Smooth muscle cell (in vitro differentiated cells): ENCODE measurements at regions not wholly inside any gene's neighbourhood (a gene's known extent, or its start where the extent isn't known, plus 50 kb on each side); places are given as distances from the start of the nearest gene placed in this dataset.

Experiments used
- DNase-seq: peaks from one replicate; lab custom pipeline; 2025; ENCODE audit not compliant: unreplicated experiment; lab: John Stamatoyannopoulos, UW
- H2AFZ ChIP-seq: fragments of 200-600 bp; sonication (generic); 2 replicates; pipeline ENCODE4 v1.6.0; 2016; ENCODE audit warnings: antibody characterized with exemption, low read depth, mild to moderate bottlenecking
- H3F3A ChIP-seq: fragments of 200-600 bp; sonication (generic); 2 replicates; pipeline ENCODE4 v1.6.0; 2017; ENCODE audit warnings: antibody characterized with exemption, low read depth
- H3K27ac ChIP-seq: fragments of 200-600 bp; sonication (generic); 2 replicates; pipeline ENCODE4 v1.5.1; 2016; ENCODE audit warnings: low read depth, mild to moderate bottlenecking
- H3K27me3 ChIP-seq: fragments of 200-600 bp; sonication (generic); 2 replicates; pipeline ENCODE4 v1.6.1; 2016; ENCODE audit warnings: low read depth, mild to moderate bottlenecking
- H3K36me3 ChIP-seq: fragments of 200-600 bp; sonication (generic); 2 replicates; pipeline ENCODE4 v1.5.1; 2016; ENCODE audit warnings: low read depth
- H3K4me1 ChIP-seq: fragments of 200-600 bp; sonication (generic); 2 replicates; pipeline ENCODE4 v1.5.1; 2016; ENCODE audit warnings: low read depth
- H3K4me2 ChIP-seq: fragments of 200-600 bp; sonication (generic); 2 replicates; pipeline ENCODE4 v1.6.0; 2016; ENCODE audit warnings: mild to moderate bottlenecking
- H3K4me3 ChIP-seq: fragments of 200-600 bp; sonication (generic); 2 replicates; pipeline ENCODE4 v1.5.1; 2016; ENCODE audit warnings: mild to moderate bottlenecking
- H3K79me2 ChIP-seq: fragments of 200-600 bp; sonication (generic); 2 replicates; pipeline ENCODE4 v1.6.0; 2016; ENCODE audit warnings: low read depth, mild to moderate bottlenecking
- H3K9ac ChIP-seq: fragments of 200-600 bp; sonication (generic); 2 replicates; pipeline ENCODE4 v1.6.0; 2016; ENCODE audit warnings: low read depth
- H3K9me3 ChIP-seq: fragments of 200-600 bp; sonication (generic); replicated peaks from 2 replicates; pipeline ENCODE4 v1.5.1; 2016; ENCODE audit warnings: low read depth
- H4K20me1 ChIP-seq: fragments of 200-600 bp; sonication (generic); 2 replicates; pipeline ENCODE4 v1.6.0; 2016; ENCODE audit warnings: low read depth
- WGBS: methylation state at CpG from one replicate; pipeline ENCODE4 v1.1.7; 2016; ENCODE audit warnings: low lambda C conversion rate; 5-methylcytosine and 5-hydroxymethylcytosine counted together
- TF ChIP-seq, protein P1 (sequence below): fragments of 200-600 bp; sonication (generic); IDR thresholded peaks from 2 replicates; pipeline ENCODE4 v1.5.1; 2017; ENCODE audit warnings: borderline replicate concordance, mild to moderate bottlenecking, antibody characterized with exemption; ENCODE audit not compliant: insufficient read depth, poor library complexity, severe bottlenecking

GRCh38 chr7:130896898-130897514 is 163.0 kb upstream of the KLF14 start:
- peak overlapping the region; percentile 42 for H3K4me2 ChIP-seq
- H3K79me2 ChIP-seq = peaks cover 69% of the 10 kb centered on the region
- H3K4me3 ChIP-seq = no peak overlapping the region
- peak; percentile 41 for DNase-seq
- TF ChIP-seq, protein P1, sequence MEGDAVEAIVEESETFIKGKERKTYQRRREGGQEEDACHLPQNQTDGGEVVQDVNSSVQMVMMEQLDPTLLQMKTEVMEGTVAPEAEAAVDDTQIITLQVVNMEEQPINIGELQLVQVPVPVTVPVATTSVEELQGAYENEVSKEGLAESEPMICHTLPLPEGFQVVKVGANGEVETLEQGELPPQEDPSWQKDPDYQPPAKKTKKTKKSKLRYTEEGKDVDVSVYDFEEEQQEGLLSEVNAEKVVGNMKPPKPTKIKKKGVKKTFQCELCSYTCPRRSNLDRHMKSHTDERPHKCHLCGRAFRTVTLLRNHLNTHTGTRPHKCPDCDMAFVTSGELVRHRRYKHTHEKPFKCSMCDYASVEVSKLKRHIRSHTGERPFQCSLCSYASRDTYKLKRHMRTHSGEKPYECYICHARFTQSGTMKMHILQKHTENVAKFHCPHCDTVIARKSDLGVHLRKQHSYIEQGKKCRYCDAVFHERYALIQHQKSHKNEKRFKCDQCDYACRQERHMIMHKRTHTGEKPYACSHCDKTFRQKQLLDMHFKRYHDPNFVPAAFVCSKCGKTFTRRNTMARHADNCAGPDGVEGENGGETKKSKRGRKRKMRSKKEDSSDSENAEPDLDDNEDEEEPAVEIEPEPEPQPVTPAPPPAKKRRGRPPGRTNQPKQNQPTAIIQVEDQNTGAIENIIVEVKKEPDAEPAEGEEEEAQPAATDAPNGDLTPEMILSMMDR = peak; percentile 83
- H3K36me3 ChIP-seq = peaks cover 5% of the 10 kb centered on the region
- H3K9me3 ChIP-seq = no peaks in the 10 kb centered on the region
- H3K27ac ChIP-seq = peak overlapping the region; percentile 62
- no peak overlapping the region for H2AFZ ChIP-seq
- WGBS = 39% methylated on average over 22 of the region's 22 CpGs
- H4K20me1 ChIP-seq = peaks cover 11% of the 10 kb centered on the region
- peaks cover 18% of the 10 kb centered on the region for H3F3A ChIP-seq
- H3K27me3 ChIP-seq = no peaks in the 10 kb centered on the region
- no peak overlapping the region for H3K9ac ChIP-seq
- H3K4me1 ChIP-seq = peaks cover 7% of the 10 kb centered on the region

DNA sequence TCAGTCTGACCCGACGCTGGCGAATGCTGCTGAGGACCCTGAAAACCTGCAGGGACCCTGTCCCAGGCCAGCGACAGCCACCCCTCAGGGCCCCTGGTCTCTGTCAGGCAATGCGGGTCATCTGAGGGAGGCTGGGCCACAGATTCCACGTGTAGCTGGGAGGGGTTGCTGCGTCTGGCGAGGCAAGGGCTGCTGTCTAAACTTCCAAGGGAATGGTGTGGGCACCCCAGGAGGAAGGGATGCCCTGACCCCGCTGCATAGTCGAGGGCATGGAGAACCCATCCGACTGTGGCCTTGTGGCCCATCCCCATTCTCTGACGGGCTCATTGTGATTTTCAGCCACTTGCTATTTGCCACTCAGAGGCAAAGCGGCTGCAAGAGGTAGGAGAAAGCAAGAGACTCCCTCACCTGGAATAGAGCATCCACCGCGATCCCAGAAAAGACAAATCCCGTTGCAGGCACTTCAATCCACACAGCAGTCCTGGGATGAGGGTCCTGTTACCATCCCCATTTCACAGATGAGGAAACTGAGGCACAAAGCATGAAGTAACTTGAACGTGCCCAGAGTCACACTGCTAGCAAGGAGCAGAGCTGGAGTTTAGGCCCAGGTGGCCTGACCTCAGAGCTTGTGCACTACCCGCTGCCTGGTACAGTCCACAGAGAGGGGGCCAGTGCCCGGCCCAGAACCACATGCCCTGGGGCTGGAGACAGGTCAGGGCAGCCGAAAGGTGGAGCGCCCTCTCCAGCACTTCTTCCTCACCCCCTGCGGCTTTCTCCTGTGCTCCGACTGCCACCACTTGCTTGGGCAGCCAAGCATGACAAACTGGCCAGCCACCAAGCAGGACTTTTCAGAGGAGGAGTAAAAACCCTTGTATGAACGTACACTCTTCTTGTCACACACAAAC is 163.8 kb upstream of the KLF14 start:
- TF ChIP-seq, protein P1 = no peak
- DNase-seq = no peak
- WGBS = 87% methylated on average over 24 of the region's 24 CpGs
- peak overlapping the region; percentile 42 for H3K4me2 ChIP-seq
- peak overlapping the region; percentile 48 for H3K27ac ChIP-seq
- H4K20me1 ChIP-seq = peaks cover 11% of the 10 kb centered on the region
- no peak overlapping the region for H3K4me3 ChIP-seq
- no peaks in the 10 kb centered on the region for H3K9me3 ChIP-seq
- H3K36me3 ChIP-seq = peaks cover 5% of the 10 kb centered on the region
- H3K27me3 ChIP-seq = no peaks in the 10 kb centered on the region
- H2AFZ ChIP-seq = no peak overlapping the region
- no peak overlapping the region for H3K9ac ChIP-seq
- H3K4me1 ChIP-seq = peaks cover 12% of the 10 kb centered on the region
- peaks cover 20% of the 10 kb centered on the region for H3F3A ChIP-seq
- H3K79me2 ChIP-seq = peaks cover 71% of the 10 kb centered on the region

DNA sequence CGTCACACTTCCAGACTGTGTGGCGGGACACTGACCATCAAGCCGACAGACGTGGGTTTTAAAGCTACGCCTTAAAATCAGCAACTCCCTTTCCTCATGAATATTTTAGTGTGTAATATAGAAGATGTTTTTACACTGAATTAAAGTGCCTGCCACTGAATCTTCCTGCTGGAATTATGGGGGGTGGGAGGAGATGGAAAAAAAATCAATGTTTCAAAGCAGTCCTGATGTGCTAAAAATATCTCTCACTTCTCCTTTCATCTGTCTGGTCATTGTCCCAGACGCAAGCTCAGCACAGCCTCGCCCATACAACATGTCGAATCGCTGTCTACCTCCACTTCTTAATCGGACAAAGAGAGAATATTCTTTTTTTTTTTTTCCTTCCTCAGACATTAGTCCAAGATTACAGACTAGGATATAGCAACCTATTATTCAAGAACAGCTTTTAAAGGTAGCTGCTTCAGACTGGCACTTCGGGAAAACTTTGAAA is 165.1 kb upstream of the KLF14 start:
- Histone ChIP-seq H3K27ac (peak overlapping the region; percentile 34), H3F3A (peaks cover 25% of the 10 kb centered on the region), H4K20me1 (peaks cover 7% of the 10 kb centered on the region), H3K4me1 (peaks cover 22% of the 10 kb centered on the region), H3K27me3 (no peaks in the 10 kb centered on the region), H3K4me3 (no peak overlapping the region), H3K4me2 (no peak overlapping the region), H3K9ac (no peak overlapping the region), H2AFZ (no peak overlapping the region), H3K36me3 (peaks cover 5% of the 10 kb centered on the region), H3K9me3 (no peaks in the 10 kb centered on the region), H3K79me2 (peaks cover 67% of the 10 kb centered on the region)
- no peak for DNase-seq
- 92% methylated on average over 11 of the region's 11 CpGs for WGBS
- TF ChIP-seq, protein P1 = no peak
